ENCODE measurements at regions not wholly inside any gene's neighbourhood (a gene's known extent, or its start where the extent isn't known, plus 50 kb on each side); places are given as distances from the start of the nearest gene placed in this dataset.

DNA sequence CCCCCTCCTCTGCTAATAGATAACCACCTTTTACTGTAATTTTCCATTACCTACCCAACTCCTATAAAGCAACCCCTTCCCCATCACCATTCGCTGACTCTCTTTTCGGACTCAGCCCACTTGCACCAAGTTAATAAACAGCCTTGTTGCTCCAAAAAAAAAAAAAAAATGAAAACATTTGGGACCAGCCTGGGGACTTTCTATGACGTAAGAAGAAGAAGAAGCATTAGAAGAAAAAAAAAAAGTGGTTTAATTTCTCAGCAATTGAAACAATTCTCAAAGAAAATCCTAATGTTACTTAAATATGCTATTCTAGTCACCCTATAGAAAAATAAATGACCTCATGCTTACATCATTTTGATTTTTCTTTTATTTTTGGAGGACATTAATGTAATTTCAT lies 301.5 kb upstream of the ANO3 start:
- no peak for DNase-seq (ENCODE audit: low spot score)
- Histone ChIP-seq H2BK12ac (ENCODE audit: low read length) (no peak overlapping the region), H3K4me3 (ENCODE audit: low read length in 2 of 2) (no peak overlapping the region), H3K9ac (ENCODE audit: low read depth, low read length, poor library complexity) (no peak overlapping the region), H3K79me1 (ENCODE audit: low read depth, low read length) (no peaks in the 10 kb centered on the region), H2BK5ac (ENCODE audit: low read length) (no peak overlapping the region), H3K4me2 (ENCODE audit: insufficient read depth, low read length, poor library complexity, severe bottlenecking) (no peak overlapping the region), H3K4me1 (ENCODE audit: control insufficient read depth in 2 of 2, insufficient read depth in 1 of 2, low read depth in 1 of 2, low read length in 2 of 2) (no peaks in the 10 kb centered on the region), H3K4ac (ENCODE audit: low read length) (no peak overlapping the region), H3K14ac (ENCODE audit: low read length) (no peak overlapping the region), H3K36me3 (replicated peaks in 1 of 2; ENCODE audit: control insufficient read depth in 2 of 2, insufficient read depth in 2 of 2, low read length in 2 of 2) (no peaks in the 10 kb centered on the region), H2BK15ac (ENCODE audit: low read length) (no peak overlapping the region), H3K9me3 (replicated peaks in 1 of 2; ENCODE audit: control insufficient read depth in 2 of 2, insufficient read depth in 1 of 2, low read depth in 1 of 2, low read length in 2 of 2) (no peaks in the 10 kb centered on the region), H4K91ac (ENCODE audit: low read depth, low read length, poor library complexity) (no peak overlapping the region), H4K8ac (ENCODE audit: low read depth, low read length) (no peak overlapping the region), H2AK5ac (ENCODE audit: low read depth, low read length) (no peak overlapping the region), H2AFZ (ENCODE audit: low read length) (no peak overlapping the region), H3K27me3 (ENCODE audit: control insufficient read depth in 3 of 3, insufficient read depth in 3 of 3, low read depth in 1 of 3, low read length in 3 of 3) (no peaks in the 10 kb centered on the region), H3K23ac (ENCODE audit: low read depth, low read length, poor library complexity) (no peak overlapping the region), H3K18ac (ENCODE audit: low read length) (no peak overlapping the region), H3K27ac (replicated peaks; ENCODE audit: low read length) (no peak overlapping the region), H2BK120ac (ENCODE audit: low read depth, low read length) (no peak overlapping the region)
- no CpG with 5 or more reads among the region's 3 CpGs for WGBS, 2 donors (ENCODE audit: extremely low coverage in 2 of 2, insufficient read length in 2 of 2, insufficient replicate concordance in 1 of 2)

DNA sequence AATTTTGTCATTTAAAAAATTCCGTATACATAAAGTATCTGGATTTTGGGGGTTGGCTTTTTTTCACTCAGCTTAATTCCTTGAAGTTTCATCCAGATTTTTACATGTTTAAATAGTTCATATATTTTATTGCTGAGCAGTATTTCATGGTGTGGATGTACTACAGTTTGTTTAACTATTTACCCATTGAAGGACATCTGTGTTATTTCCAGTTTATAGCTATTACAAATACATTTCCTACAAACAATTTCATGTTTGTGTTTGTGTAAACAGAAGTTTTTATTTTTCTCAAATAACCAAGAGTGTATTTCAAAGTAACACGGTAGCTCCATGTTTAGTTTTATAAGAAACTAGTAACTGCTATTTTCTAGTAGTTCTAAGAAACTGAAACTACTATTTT lies 299.7 kb upstream of the ANO3 start:
- Histone ChIP-seq H3K27ac (replicated peaks; ENCODE audit: low read length) (no peak overlapping the region), H2AFZ (ENCODE audit: low read length) (no peak overlapping the region), H3K4me1 (ENCODE audit: control insufficient read depth in 2 of 2, insufficient read depth in 1 of 2, low read depth in 1 of 2, low read length in 2 of 2) (no peaks in the 10 kb centered on the region), H2AK5ac (ENCODE audit: low read depth, low read length) (no peak overlapping the region), H3K4me2 (ENCODE audit: insufficient read depth, low read length, poor library complexity, severe bottlenecking) (no peak overlapping the region), H3K36me3 (replicated peaks in 1 of 2; ENCODE audit: control insufficient read depth in 2 of 2, insufficient read depth in 2 of 2, low read length in 2 of 2) (no peaks in the 10 kb centered on the region), H2BK120ac (ENCODE audit: low read depth, low read length) (no peak overlapping the region), H4K8ac (ENCODE audit: low read depth, low read length) (no peak overlapping the region), H3K9ac (ENCODE audit: low read depth, low read length, poor library complexity) (no peak overlapping the region), H3K23ac (ENCODE audit: low read depth, low read length, poor library complexity) (no peak overlapping the region), H3K79me1 (ENCODE audit: low read depth, low read length) (no peaks in the 10 kb centered on the region), H2BK15ac (ENCODE audit: low read length) (no peak overlapping the region), H2BK5ac (ENCODE audit: low read length) (no peak overlapping the region), H3K4ac (ENCODE audit: low read length) (no peak overlapping the region), H3K4me3 (ENCODE audit: low read length in 2 of 2) (no peak overlapping the region), H3K14ac (ENCODE audit: low read length) (no peak overlapping the region), H2BK12ac (ENCODE audit: low read length) (no peak overlapping the region), H4K91ac (ENCODE audit: low read depth, low read length, poor library complexity) (no peak overlapping the region), H3K18ac (ENCODE audit: low read length) (no peak overlapping the region), H3K27me3 (ENCODE audit: control insufficient read depth in 3 of 3, insufficient read depth in 3 of 3, low read depth in 1 of 3, low read length in 3 of 3) (no peaks in the 10 kb centered on the region), H3K9me3 (replicated peaks in 1 of 2; ENCODE audit: control insufficient read depth in 2 of 2, insufficient read depth in 1 of 2, low read depth in 1 of 2, low read length in 2 of 2) (no peaks in the 10 kb centered on the region)
- no CpG with 5 or more reads among the region's 2 CpGs for whole genome bisulfite sequencing, 2 donors (ENCODE audit: extremely low coverage in 2 of 2, insufficient read length in 2 of 2, insufficient replicate concordance in 1 of 2)
- DNase-seq (ENCODE audit: low spot score) = no peak

DNA sequence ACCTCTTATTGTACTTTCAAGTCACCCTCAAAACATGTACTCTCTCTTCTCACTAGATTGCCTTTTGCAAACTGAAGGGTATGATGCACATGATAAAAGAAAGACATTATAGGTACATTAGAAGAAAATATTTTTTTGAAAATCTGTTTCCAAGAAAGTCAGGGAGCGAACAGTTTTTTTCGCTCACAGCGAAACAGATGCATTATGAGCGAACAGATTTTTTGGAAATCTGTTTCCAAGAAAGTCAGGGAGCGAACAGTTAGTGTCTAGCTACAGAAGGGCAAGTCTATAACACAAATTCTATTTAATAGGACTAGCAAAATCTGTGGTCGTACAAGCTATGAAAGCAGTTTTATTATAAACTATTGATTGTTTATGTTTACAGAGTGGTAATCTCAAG lies 296.2 kb upstream of the ANO3 start:
- H2BK15ac ChIP-seq (ENCODE audit: low read length) = no peak overlapping the region
- H3K4ac ChIP-seq (ENCODE audit: low read length) = no peak overlapping the region
- no peak overlapping the region for H3K18ac ChIP-seq (ENCODE audit: low read length)
- H3K79me1 ChIP-seq (ENCODE audit: low read depth, low read length) = no peaks in the 10 kb centered on the region
- no peaks in the 10 kb centered on the region for H3K36me3 ChIP-seq (replicated peaks in 1 of 2; ENCODE audit: control insufficient read depth in 2 of 2, insufficient read depth in 2 of 2, low read length in 2 of 2)
- H2AK5ac ChIP-seq (ENCODE audit: low read depth, low read length) = no peak overlapping the region
- no peak overlapping the region for H4K8ac ChIP-seq (ENCODE audit: low read depth, low read length)
- DNase-seq (ENCODE audit: low spot score) = no peak
- H3K9me3 ChIP-seq (replicated peaks in 1 of 2; ENCODE audit: control insufficient read depth in 2 of 2, insufficient read depth in 1 of 2, low read depth in 1 of 2, low read length in 2 of 2) = no peaks in the 10 kb centered on the region
- no peak overlapping the region for H2BK120ac ChIP-seq (ENCODE audit: low read depth, low read length)
- H3K4me3 ChIP-seq (ENCODE audit: low read length in 2 of 2) = no peak overlapping the region
- no peak overlapping the region for H4K91ac ChIP-seq (ENCODE audit: low read depth, low read length, poor library complexity)
- no peak overlapping the region for H3K14ac ChIP-seq (ENCODE audit: low read length)
- no peaks in the 10 kb centered on the region for H3K27me3 ChIP-seq (ENCODE audit: control insufficient read depth in 3 of 3, insufficient read depth in 3 of 3, low read depth in 1 of 3, low read length in 3 of 3)
- WGBS, 2 donors (ENCODE audit: extremely low coverage in 2 of 2, insufficient read length in 2 of 2, insufficient replicate concordance in 1 of 2) = no CpG with 5 or more reads among the region's 6 CpGs
- H3K23ac ChIP-seq (ENCODE audit: low read depth, low read length, poor library complexity) = no peak overlapping the region
- no peak overlapping the region for H3K27ac ChIP-seq (replicated peaks; ENCODE audit: low read length)
- no peak overlapping the region for H2BK5ac ChIP-seq (ENCODE audit: low read length)
- no peak overlapping the region for H2BK12ac ChIP-seq (ENCODE audit: low read length)
- H2AFZ ChIP-seq (ENCODE audit: low read length) = no peak overlapping the region
- H3K4me1 ChIP-seq (ENCODE audit: control insufficient read depth in 2 of 2, insufficient read depth in 1 of 2, low read depth in 1 of 2, low read length in 2 of 2) = no peaks in the 10 kb centered on the region
- no peak overlapping the region for H3K9ac ChIP-seq (ENCODE audit: low read depth, low read length, poor library complexity)
- H3K4me2 ChIP-seq (ENCODE audit: insufficient read depth, low read length, poor library complexity, severe bottlenecking) = no peak overlapping the region

DNA sequence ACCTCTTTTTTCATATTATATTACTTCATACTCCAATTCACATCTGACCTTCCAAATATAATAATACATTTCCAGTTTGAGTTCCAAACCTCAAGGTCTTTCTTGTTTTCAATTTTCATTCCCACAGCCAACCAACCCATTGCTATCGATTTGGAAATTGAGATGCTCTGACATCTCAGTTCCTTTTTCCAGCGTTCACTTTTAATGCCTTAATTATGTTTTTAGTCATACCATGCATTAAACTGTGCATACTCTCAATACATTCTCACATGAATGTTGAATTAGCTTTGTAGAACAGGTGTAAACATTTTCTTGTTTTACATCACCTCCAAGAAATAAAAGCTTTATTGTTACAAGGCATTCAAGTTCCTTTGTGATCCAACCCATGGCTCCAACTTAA lies 294.2 kb upstream of the ANO3 start:
- no peak overlapping the region for H3K4ac ChIP-seq (ENCODE audit: low read length)
- no peaks in the 10 kb centered on the region for H3K27me3 ChIP-seq (ENCODE audit: control insufficient read depth in 3 of 3, insufficient read depth in 3 of 3, low read depth in 1 of 3, low read length in 3 of 3)
- no peaks in the 10 kb centered on the region for H3K36me3 ChIP-seq (replicated peaks in 1 of 2; ENCODE audit: control insufficient read depth in 2 of 2, insufficient read depth in 2 of 2, low read length in 2 of 2)
- no peak overlapping the region for H2BK15ac ChIP-seq (ENCODE audit: low read length)
- H2BK5ac ChIP-seq (ENCODE audit: low read length) = no peak overlapping the region
- no peak overlapping the region for H4K8ac ChIP-seq (ENCODE audit: low read depth, low read length)
- H4K91ac ChIP-seq (ENCODE audit: low read depth, low read length, poor library complexity) = no peak overlapping the region
- H3K9ac ChIP-seq (ENCODE audit: low read depth, low read length, poor library complexity) = no peak overlapping the region
- no peak overlapping the region for H2AFZ ChIP-seq (ENCODE audit: low read length)
- no peak for DNase-seq (ENCODE audit: low spot score)
- no peak overlapping the region for H2BK12ac ChIP-seq (ENCODE audit: low read length)
- H3K18ac ChIP-seq (ENCODE audit: low read length) = no peak overlapping the region
- no peak overlapping the region for H3K23ac ChIP-seq (ENCODE audit: low read depth, low read length, poor library complexity)
- H2AK5ac ChIP-seq (ENCODE audit: low read depth, low read length) = no peak overlapping the region
- H3K4me2 ChIP-seq (ENCODE audit: insufficient read depth, low read length, poor library complexity, severe bottlenecking) = no peak overlapping the region
- H3K4me3 ChIP-seq (ENCODE audit: low read length in 2 of 2) = no peak overlapping the region
- WGBS, 2 donors (ENCODE audit: extremely low coverage in 2 of 2, insufficient read length in 2 of 2, insufficient replicate concordance in 1 of 2) = no CpG with 5 or more reads among the region's 2 CpGs
- H3K14ac ChIP-seq (ENCODE audit: low read length) = no peak overlapping the region
- H3K9me3 ChIP-seq (replicated peaks in 1 of 2; ENCODE audit: control insufficient read depth in 2 of 2, insufficient read depth in 1 of 2, low read depth in 1 of 2, low read length in 2 of 2) = no peaks in the 10 kb centered on the region
- H3K79me1 ChIP-seq (ENCODE audit: low read depth, low read length) = no peaks in the 10 kb centered on the region
- H3K27ac ChIP-seq (replicated peaks; ENCODE audit: low read length) = no peak overlapping the region
- H3K4me1 ChIP-seq (ENCODE audit: control insufficient read depth in 2 of 2, insufficient read depth in 1 of 2, low read depth in 1 of 2, low read length in 2 of 2) = no peaks in the 10 kb centered on the region
- no peak overlapping the region for H2BK120ac ChIP-seq (ENCODE audit: low read depth, low read length)

Data from neuronal stem cell (in vitro differentiated cells).